ENCODE measurements at regions not wholly inside any gene's neighbourhood (a gene's known extent, or its start where the extent isn't known, plus 50 kb on each side); places are given as distances from the start of the nearest gene placed in this dataset.

GRCh38 chr21:37967036-37967435 is 50.8 kb upstream of the KCNJ6 start:
- no peak for DNase-seq (ENCODE audit: low spot score)

- no peak for DNase-seq (ENCODE audit: low spot score)
Measured at GRCh38 chr21:37968744-37969143, 52.5 kb upstream of the KCNJ6 start.

GRCh38 chr21:37970548-37970947 is 54.3 kb upstream of the KCNJ6 start:
- no peak for DNase-seq (ENCODE audit: low spot score)

- DNase-seq (ENCODE audit: low spot score) = no peak
Measured at GRCh38 chr21:37971390-37971950, 55.2 kb upstream of the KCNJ6 start.

GRCh38 chr21:37974081-37974480 is 57.8 kb upstream of the KCNJ6 start:
- DNase-seq (ENCODE audit: low spot score) = peak; percentile 23

- no peak for DNase-seq (ENCODE audit: low spot score)
Measured at GRCh38 chr21:37982496-37983318, 66.5 kb upstream of the KCNJ6 start.

GRCh38 chr21:37983336-37984095 is 67.3 kb upstream of the KCNJ6 start:
- no peak for DNase-seq (ENCODE audit: low spot score)

GRCh38 chr21:37984416-37984815 is 68.2 kb upstream of the KCNJ6 start:
- DNase-seq (ENCODE audit: low spot score) = no peak

GRCh38 chr21:37986000-37986399 is 69.7 kb upstream of the KCNJ6 start:
- DNase-seq (ENCODE audit: low spot score) = no peak

GRCh38 chr21:37986751-37987399 is 70.6 kb upstream of the KCNJ6 start:
- no peak for DNase-seq (ENCODE audit: low spot score)

- DNase-seq (ENCODE audit: low spot score) = no peak
Measured at GRCh38 chr21:37987668-37988067, 71.4 kb upstream of the KCNJ6 start.

GRCh38 chr21:37993071-37993470 is 76.8 kb upstream of the KCNJ6 start:
- DNase-seq (ENCODE audit: low spot score) = no peak

- no peak for DNase-seq (ENCODE audit: low spot score)
Measured at GRCh38 chr21:37994211-37994610, 78.0 kb upstream of the KCNJ6 start.

- no peak for DNase-seq (ENCODE audit: low spot score)
Measured at GRCh38 chr21:38012672-38013071, 96.4 kb upstream of the KCNJ6 start.

GRCh38 chr21:38013741-38014140 is 97.5 kb upstream of the KCNJ6 start:
- no peak for DNase-seq (ENCODE audit: low spot score)

GRCh38 chr21:38014298-38014697 is 98.0 kb upstream of the KCNJ6 start:
- no peak for DNase-seq (ENCODE audit: low spot score)

- DNase-seq (ENCODE audit: low spot score) = no peak
Measured at GRCh38 chr21:38027901-38028498, 111.7 kb upstream of the KCNJ6 start.

- no peak for DNase-seq (ENCODE audit: low spot score)
Measured at GRCh38 chr21:38032082-38032801, 116.0 kb upstream of the KCNJ6 start.

GRCh38 chr21:38036016-38036415 is 119.8 kb upstream of the KCNJ6 start:
- no peak for DNase-seq (ENCODE audit: low spot score)

GRCh38 chr21:38037416-38037815 is 121.2 kb upstream of the KCNJ6 start:
- no peak for DNase-seq (ENCODE audit: low spot score)

- no peak for DNase-seq (ENCODE audit: low spot score)
Measured at GRCh38 chr21:38039369-38039768, 123.1 kb upstream of the KCNJ6 start.

All from H4 (cell line).